Neural progenitor cell (in vitro differentiated cells): ENCODE measurements at regions not wholly inside any gene's neighbourhood (a gene's known extent, or its start where the extent isn't known, plus 50 kb on each side); places are given as distances from the start of the nearest gene placed in this dataset.

Experiments used
- DNase-seq: peaks from one replicate; pipeline ENCODE4 v3.0.0-alpha.2; 2016; ENCODE audit warnings: low spot score
- H2AFZ ChIP-seq: fragments of 200-600 bp; sonication (generic); replicated peaks from 2 replicates; pipeline ENCODE4 v1.6.1; 2016; ENCODE audit warnings: antibody characterized with exemption
- H3F3A ChIP-seq: fragments of 200-600 bp; sonication (generic); 2 replicates; pipeline ENCODE4 v1.6.1; 2016; ENCODE audit warnings: antibody characterized with exemption, low read depth
- H3K27ac ChIP-seq: fragments of 200-600 bp; sonication (generic); 2 replicates; pipeline ENCODE4 v1.5.1; 2016; ENCODE audit warnings: mild to moderate bottlenecking
- H3K27me3 ChIP-seq: fragments of 200-600 bp; sonication (generic); 2 replicates; pipeline ENCODE4 v1.6.1; 2016; ENCODE audit warnings: mild to moderate bottlenecking, moderate library complexity
- H3K36me3 ChIP-seq: fragments of 200-600 bp; sonication (generic); 2 replicates; pipeline ENCODE4 v1.5.1; 2016
- H3K4me1 ChIP-seq: fragments of 200-600 bp; sonication (generic); 2 replicates; pipeline ENCODE4 v1.6.1; 2016; ENCODE audit warnings: mixed run types
- H3K4me2 ChIP-seq: fragments of 200-600 bp; sonication (generic); 2 replicates; pipeline ENCODE4 v1.6.1; 2016
- H3K4me3 ChIP-seq: fragments of 200-600 bp; sonication (generic); 2 replicates; pipeline ENCODE4 v1.5.1; 2016
- H3K79me2 ChIP-seq: fragments of 200-600 bp; sonication (generic); 2 replicates; pipeline ENCODE4 v1.6.1; 2016; ENCODE audit warnings: low read depth
- H3K9ac ChIP-seq: fragments of 200-600 bp; sonication (generic); 2 replicates; pipeline ENCODE4 v1.6.1; 2016
- H3K9me3 ChIP-seq: fragments of 200-600 bp; sonication (generic); 2 replicates; pipeline ENCODE4 v1.5.1; 2016; ENCODE audit warnings: low read depth
- H4K20me1 ChIP-seq: fragments of 200-600 bp; sonication (generic); 2 replicates; pipeline ENCODE4 v1.6.1; 2016; ENCODE audit warnings: low read depth
- H3K27ac Mint-ChIP-seq: 3 replicates; pipeline ENCODE4 v1.8.0; 2021; ENCODE audit warnings: mixed read lengths
- H3K27me3 Mint-ChIP-seq: 2 replicates; pipeline ENCODE4 v1.8.0; 2022; ENCODE audit warnings: low read depth, mild to moderate bottlenecking, inconsistent platforms, moderate library complexity, mixed read lengths; ENCODE audit not compliant: insufficient read depth
- H3K36me3 Mint-ChIP-seq: 3 replicates; pipeline ENCODE4 v1.8.0; 2021; ENCODE audit warnings: mixed read lengths
- H3K4me1 Mint-ChIP-seq: 3 replicates; pipeline ENCODE4 v1.8.0; 2021; ENCODE audit warnings: mixed read lengths
- H3K4me3 Mint-ChIP-seq: 3 replicates; pipeline ENCODE4 v1.8.0; 2021; ENCODE audit warnings: mild to moderate bottlenecking, moderate library complexity, mixed read lengths
- H3K9me3 Mint-ChIP-seq: 3 replicates; pipeline ENCODE4 v1.8.0; 2020; ENCODE audit warnings: mixed read lengths
- CTCF ChIP-seq: fragments of 200-600 bp; sonication (generic); IDR thresholded peaks from 2 replicates; pipeline ENCODE4 v1.5.1; 2017; ENCODE audit warnings: antibody characterized with exemption, mild to moderate bottlenecking
- EZH2 ChIP-seq: fragments of 200-600 bp; sonication (generic); IDR thresholded peaks from 2 replicates; pipeline ENCODE4 v1.6.1; 2017; ENCODE audit warnings: antibody characterized with exemption, mild to moderate bottlenecking, moderate library complexity
- EZH2phosphoT487 ChIP-seq: fragments of 200-600 bp; sonication (generic); IDR thresholded peaks from 2 replicates; pipeline ENCODE4 v1.6.1; 2017; ENCODE audit warnings: antibody characterized with exemption

- H3K36me3 Mint-ChIP-seq = no peaks in the 10 kb centered on the region
- Histone ChIP-seq H3K9ac (no peak overlapping the region), H2AFZ (no peak overlapping the region), H3K4me1 (no peaks in the 10 kb centered on the region), H3K79me2 (no peaks in the 10 kb centered on the region), H3K27me3 (no peaks in the 10 kb centered on the region), H3K36me3 (no peaks in the 10 kb centered on the region), H3K4me3 (no peak overlapping the region), H3K9me3 (no peaks in the 10 kb centered on the region), H3K27ac (no peak overlapping the region), H3F3A (no peaks in the 10 kb centered on the region), H3K4me2 (no peak overlapping the region), H4K20me1 (no peaks in the 10 kb centered on the region)
- TF ChIP-seq EZH2 (no peak), EZH2phosphoT487 (no peak), CTCF (no peak)
- H3K27ac Mint-ChIP-seq = no peak overlapping the region
- H3K4me1 Mint-ChIP-seq = no peaks in the 10 kb centered on the region
- no peak for DNase-seq
- H3K9me3 Mint-ChIP-seq = no peaks in the 10 kb centered on the region
- H3K4me3 Mint-ChIP-seq = no peak overlapping the region
- no peaks in the 10 kb centered on the region for H3K27me3 Mint-ChIP-seq
Measured at GRCh38 chr18:57901825-57902589, 98.9 kb upstream of the ATP8B1 start.

DNA sequence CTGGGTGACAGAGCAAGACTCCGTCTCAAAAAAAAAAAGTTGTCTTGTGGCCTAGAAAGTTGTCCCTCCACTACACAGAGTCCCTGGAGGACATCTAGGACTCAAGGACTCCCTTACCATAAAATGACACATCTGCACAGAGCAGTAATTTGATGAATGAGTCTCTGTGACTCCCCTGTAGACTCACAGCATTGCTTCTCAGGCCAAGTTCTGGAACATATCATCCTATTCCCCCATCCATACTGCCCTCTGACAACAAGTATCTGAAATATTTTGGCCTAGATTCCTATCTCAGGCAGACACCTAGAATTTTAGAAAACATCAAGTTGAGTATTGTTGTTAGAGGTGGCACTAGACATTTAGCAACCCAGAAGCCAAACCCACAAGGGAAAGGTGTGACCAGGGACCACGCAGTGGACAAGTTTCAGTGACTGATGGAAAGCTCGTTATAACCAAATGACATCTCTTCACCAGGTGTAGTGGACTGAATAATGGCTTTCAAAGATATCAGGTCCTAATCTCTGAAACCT, 97.9 kb upstream of the ATP8B1 start:
- H4K20me1 ChIP-seq = no peaks in the 10 kb centered on the region
- H3K27ac Mint-ChIP-seq = no peak overlapping the region
- H3F3A ChIP-seq = no peaks in the 10 kb centered on the region
- H2AFZ ChIP-seq = no peak overlapping the region
- no peak for DNase-seq
- H3K4me3 ChIP-seq = no peak overlapping the region
- TF ChIP-seq EZH2phosphoT487 = no peak
- TF ChIP-seq EZH2 = no peak
- no peak for TF ChIP-seq CTCF
- H3K4me2 ChIP-seq = no peak overlapping the region
- H3K9ac ChIP-seq = no peak overlapping the region
- no peaks in the 10 kb centered on the region for H3K36me3 Mint-ChIP-seq
- no peaks in the 10 kb centered on the region for H3K4me1 Mint-ChIP-seq
- no peaks in the 10 kb centered on the region for H3K27me3 ChIP-seq
- no peaks in the 10 kb centered on the region for H3K79me2 ChIP-seq
- H3K4me1 ChIP-seq = no peaks in the 10 kb centered on the region
- peaks cover 2% of the 10 kb centered on the region for H3K27me3 Mint-ChIP-seq
- no peaks in the 10 kb centered on the region for H3K9me3 Mint-ChIP-seq
- H3K27ac ChIP-seq = no peak overlapping the region
- H3K36me3 ChIP-seq = no peaks in the 10 kb centered on the region
- H3K9me3 ChIP-seq = no peaks in the 10 kb centered on the region
- H3K4me3 Mint-ChIP-seq = no peak overlapping the region

DNA sequence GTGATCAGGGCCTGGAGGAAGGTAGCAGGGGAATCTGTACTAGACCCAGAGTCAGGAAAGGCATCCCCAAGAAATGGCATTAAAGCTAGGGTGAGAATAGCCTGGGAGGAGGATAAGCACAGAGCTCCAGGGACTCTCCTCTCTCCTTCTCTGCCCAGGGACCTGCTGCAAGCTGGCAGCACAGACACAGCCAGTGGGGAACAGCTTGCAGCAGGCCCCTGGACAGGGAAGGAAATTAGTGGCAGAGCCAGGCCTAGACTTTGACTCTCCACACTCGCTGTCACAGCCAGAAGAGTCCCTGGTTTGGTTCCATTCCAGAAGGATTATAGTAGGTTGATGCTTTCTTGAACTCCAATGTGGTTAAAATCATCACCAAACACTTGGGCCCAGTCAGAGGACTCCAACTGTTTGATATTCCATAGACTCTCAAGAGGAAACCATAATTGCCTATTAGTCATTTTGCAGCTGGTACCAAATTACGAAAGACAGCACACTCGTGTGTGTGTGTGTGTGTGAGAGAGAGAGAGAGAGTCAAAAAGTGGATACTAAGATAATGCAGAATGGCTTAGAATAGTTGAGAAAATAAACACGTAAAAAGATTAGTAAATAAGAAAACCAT, 95.5 kb upstream of the ATP8B1 start:
- Histone ChIP-seq H2AFZ (no peak overlapping the region), H3K27ac (no peak overlapping the region), H3K36me3 (no peaks in the 10 kb centered on the region), H3K9ac (no peak overlapping the region), H3F3A (no peaks in the 10 kb centered on the region), H3K4me1 (no peaks in the 10 kb centered on the region), H3K4me3 (no peak overlapping the region), H3K4me2 (no peak overlapping the region), H3K9me3 (no peaks in the 10 kb centered on the region), H4K20me1 (no peaks in the 10 kb centered on the region), H3K27me3 (no peaks in the 10 kb centered on the region), H3K79me2 (no peaks in the 10 kb centered on the region)
- Mint-ChIP-seq H3K36me3 (no peaks in the 10 kb centered on the region), H3K4me3 (no peak overlapping the region), H3K4me1 (no peaks in the 10 kb centered on the region), H3K27ac (no peak overlapping the region), H3K9me3 (peaks cover 4% of the 10 kb centered on the region), H3K27me3 (peaks cover 2% of the 10 kb centered on the region)
- DNase-seq = no peak
- TF ChIP-seq CTCF (no peak), EZH2phosphoT487 (no peak), EZH2 (no peak)
